ENCODE measurements at regions not wholly inside any gene's neighbourhood (a gene's known extent, or its start where the extent isn't known, plus 50 kb on each side); places are given as distances from the start of the nearest gene placed in this dataset.

- no peak for DNase-seq (ENCODE audit: low read depth in 3 of 3)
Observed at GRCh38 chr7:10268034-10268433, 705.6 kb upstream of the PHF14 start.

GRCh38 chr7:10282909-10283308 is 690.8 kb upstream of the PHF14 start:
- DNase-seq (ENCODE audit: low read depth in 3 of 3), result no peak

GRCh38 chr7:10284001-10284400 is 689.7 kb upstream of the PHF14 start:
- DNase-seq (ENCODE audit: low read depth in 3 of 3), result no peak

GRCh38 chr7:10299384-10299783 is 674.3 kb upstream of the PHF14 start:
- DNase-seq (ENCODE audit: low read depth in 3 of 3), result no peak

GRCh38 chr7:10300577-10300976 is 673.1 kb upstream of the PHF14 start:
- no peak for DNase-seq (ENCODE audit: low read depth in 3 of 3)

GRCh38 chr7:10308276-10308675 is 665.4 kb upstream of the PHF14 start:
- no peak for DNase-seq (ENCODE audit: low read depth in 3 of 3)

GRCh38 chr7:10312942-10313341 is 660.7 kb upstream of the PHF14 start:
- no peak for DNase-seq (ENCODE audit: low read depth in 3 of 3)

- no peak for DNase-seq (ENCODE audit: low read depth in 3 of 3)
Observed at GRCh38 chr7:10315881-10316280, 657.8 kb upstream of the PHF14 start.

GRCh38 chr7:10316488-10316887 is 657.2 kb upstream of the PHF14 start:
- DNase-seq (ENCODE audit: low read depth in 3 of 3), result no peak

GRCh38 chr7:10325395-10325794 is 648.3 kb upstream of the PHF14 start:
- DNase-seq (ENCODE audit: low read depth in 3 of 3), result no peak

- no peak for DNase-seq (ENCODE audit: low read depth in 3 of 3)
Observed at GRCh38 chr7:10343108-10343507, 630.6 kb upstream of the PHF14 start.

GRCh38 chr7:10346032-10346431 is 627.6 kb upstream of the PHF14 start:
- no peak for DNase-seq (ENCODE audit: low read depth in 3 of 3)

- DNase-seq (ENCODE audit: low read depth in 3 of 3), result no peak
Observed at GRCh38 chr7:10355816-10356215, 617.9 kb upstream of the PHF14 start.

GRCh38 chr7:10360050-10360449 is 613.6 kb upstream of the PHF14 start:
- no peak for DNase-seq (ENCODE audit: low read depth in 3 of 3)

GRCh38 chr7:10401793-10402192 is 571.9 kb upstream of the PHF14 start:
- no peak for DNase-seq (ENCODE audit: low read depth in 3 of 3)

- peak in 1 of 3 experiments; percentile 0 for DNase-seq (ENCODE audit: low read depth in 3 of 3)
Observed at GRCh38 chr7:10412422-10413019, 561.2 kb upstream of the PHF14 start.

- DNase-seq (ENCODE audit: low read depth in 3 of 3), result no peak
Observed at GRCh38 chr7:10418985-10419384, 554.7 kb upstream of the PHF14 start.

- DNase-seq (ENCODE audit: low read depth in 3 of 3), result no peak
Observed at GRCh38 chr7:10429031-10429430, 544.6 kb upstream of the PHF14 start.

- DNase-seq (ENCODE audit: low read depth in 3 of 3), result no peak
Observed at GRCh38 chr7:10429511-10429910, 544.2 kb upstream of the PHF14 start.

- no peak for DNase-seq (ENCODE audit: low read depth in 3 of 3)
Observed at GRCh38 chr7:10436302-10436701, 537.4 kb upstream of the PHF14 start.

GRCh38 chr7:10439027-10439426 is 534.6 kb upstream of the PHF14 start:
- DNase-seq (ENCODE audit: low read depth in 3 of 3), result no peak

- no peak for DNase-seq (ENCODE audit: low read depth in 3 of 3)
Observed at GRCh38 chr7:10455936-10456335, 517.7 kb upstream of the PHF14 start.

GRCh38 chr7:10460474-10460873 is 513.2 kb upstream of the PHF14 start:
- DNase-seq (ENCODE audit: low read depth in 3 of 3), result no peak

- no peak for DNase-seq (ENCODE audit: low read depth in 3 of 3)
Observed at GRCh38 chr7:10463701-10464100, 510.0 kb upstream of the PHF14 start.
